Right lobe of liver (tissue), 6 donors: ENCODE measurements at regions not wholly inside any gene's neighbourhood (a gene's known extent, or its start where the extent isn't known, plus 50 kb on each side); places are given as distances from the start of the nearest gene placed in this dataset.

Experiments
- ATAC-seq, 4 donors: fragments of 200-7000 bp; cut with Tn5 transposase; one replicate each; pipeline ENCODE4 v1.9.1; 2020; ENCODE audit warnings: mild to moderate bottlenecking in 4 of 4, moderate library complexity in 4 of 4
- DNase-seq, 3 donors: peaks; one replicate each; pipeline ENCODE4 v3.0.0-alpha.2; 2020
- H3K27ac ChIP-seq, 3 donors: fragments of 200-600 bp; one replicate each; pipeline ENCODE4 v1.8.0; 2022
- H3K27me3 ChIP-seq, 2 donors: fragments of 200-600 bp; one replicate each; pipeline ENCODE4 v1.8.0; 2022
- H3K36me3 ChIP-seq, 4 donors: fragments of 200-600 bp; sonication (generic) in 1 of 4; one replicate each; pipeline versions ENCODE4 v1.5.1 to v1.8.0; 2017 to 2022; ENCODE audit warnings: control low read depth in 1 of 4
- H3K4me1 ChIP-seq, 4 donors: fragments of 200-600 bp; sonication (generic) in 1 of 4; one replicate each; pipeline versions ENCODE4 v1.5.1 to v1.8.0; 2017 to 2022; ENCODE audit warnings: control low read depth in 1 of 4
- H3K4me3 ChIP-seq, 3 donors: fragments of 200-600 bp; one replicate each; pipeline ENCODE4 v1.8.0; 2022
- H3K9me3 ChIP-seq, 4 donors: fragments of 200-600 bp; sonication (generic) in 1 of 4; one replicate each; pipeline versions ENCODE4 v1.5.1 to v1.8.0; 2017 to 2022; ENCODE audit warnings: control low read depth in 1 of 4
- POLR2A ChIP-seq: fragments of 450-650 bp; IDR thresholded peaks from one replicate; pipeline ENCODE4 v1.6.1; 2017; ENCODE audit warnings: antibody characterized with exemption, mild to moderate bottlenecking
- WGBS: methylation state at CpG from one replicate; pipeline ENCODE4 v1.1.6; 2018; ENCODE audit warnings: low coverage, low lambda C conversion rate; ENCODE audit not compliant: insufficient coverage; ENCODE audit errors: missing lambda C conversion rate; 5-methylcytosine and 5-hydroxymethylcytosine counted together
- intact Hi-C, 2 donors: fragments of 100-400 bp; cut with DNase I; formaldehyde crosslinking; loops; one replicate each; pipeline versions ENCODE4 v1.11.2 to v1.14.1; 2022
- TF ChIP-seq, protein P1 (sequence below), 4 donors: fragments of 200-600 bp in 3 of 4; fragments of 450-650 bp in 1 of 4; IDR thresholded peaks; one replicate each; pipeline versions ENCODE4 v1.5.1 to v1.8.0; 2016 to 2022; ENCODE audit warnings: antibody characterized with exemption in 4 of 4, mild to moderate bottlenecking in 2 of 4
- donor health status: DM: no; HTN: yes; CAD: no.
- donor health status: DM: no; HTN: no; CAD: no.
- donor health status: DM: no; HTN: no; CAD: no.
- donor health status: DM: no; HTN: yes; CAD: no.
- donor health status: DM: no; HTN: yes; CAD: no.

- Histone ChIP-seq H3K27me3 (no peaks in the 10 kb centered on the region), H3K9me3 (no peaks in the 10 kb centered on the region), H3K4me1 (no peaks in the 10 kb centered on the region), H3K36me3 (no peaks in the 10 kb centered on the region), H3K4me3 (no peak overlapping the region), H3K27ac (no peak overlapping the region)
- peak in 1 of 3 donors; percentile 55 for DNase-seq
- 73% methylated on average over 2 of the region's 3 CpGs for WGBS
- peak in 2 of 4 donors; percentile 35 to 89 for ATAC-seq
- TF ChIP-seq POLR2A = no peak
- TF ChIP-seq, protein P1, sequence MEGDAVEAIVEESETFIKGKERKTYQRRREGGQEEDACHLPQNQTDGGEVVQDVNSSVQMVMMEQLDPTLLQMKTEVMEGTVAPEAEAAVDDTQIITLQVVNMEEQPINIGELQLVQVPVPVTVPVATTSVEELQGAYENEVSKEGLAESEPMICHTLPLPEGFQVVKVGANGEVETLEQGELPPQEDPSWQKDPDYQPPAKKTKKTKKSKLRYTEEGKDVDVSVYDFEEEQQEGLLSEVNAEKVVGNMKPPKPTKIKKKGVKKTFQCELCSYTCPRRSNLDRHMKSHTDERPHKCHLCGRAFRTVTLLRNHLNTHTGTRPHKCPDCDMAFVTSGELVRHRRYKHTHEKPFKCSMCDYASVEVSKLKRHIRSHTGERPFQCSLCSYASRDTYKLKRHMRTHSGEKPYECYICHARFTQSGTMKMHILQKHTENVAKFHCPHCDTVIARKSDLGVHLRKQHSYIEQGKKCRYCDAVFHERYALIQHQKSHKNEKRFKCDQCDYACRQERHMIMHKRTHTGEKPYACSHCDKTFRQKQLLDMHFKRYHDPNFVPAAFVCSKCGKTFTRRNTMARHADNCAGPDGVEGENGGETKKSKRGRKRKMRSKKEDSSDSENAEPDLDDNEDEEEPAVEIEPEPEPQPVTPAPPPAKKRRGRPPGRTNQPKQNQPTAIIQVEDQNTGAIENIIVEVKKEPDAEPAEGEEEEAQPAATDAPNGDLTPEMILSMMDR (IDR thresholded peaks at IDR 0.05) = no peak
- intact Hi-C loops = no loop called here
Measured at GRCh38 chr6:55997223-55997874, 122.0 kb upstream of the BMP5 start.

DNA sequence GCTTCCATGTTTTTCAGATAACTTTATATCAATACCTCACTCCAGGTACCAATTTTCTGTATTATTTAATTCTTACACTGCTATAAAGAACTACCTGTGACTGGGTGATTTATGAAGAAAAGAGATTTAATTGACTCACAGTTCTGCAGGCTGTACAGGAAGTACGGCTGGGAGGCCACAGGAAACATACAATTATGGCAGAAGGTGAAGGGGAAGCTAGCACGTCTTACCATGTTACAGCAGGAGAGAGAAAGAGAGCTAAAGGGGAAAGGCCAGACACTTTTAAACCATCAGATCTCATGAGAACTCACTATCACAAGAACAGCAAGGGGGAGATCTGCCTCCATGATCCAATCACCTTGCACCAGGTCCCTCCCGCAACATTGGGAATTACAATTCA is 119.1 kb upstream of the BMP5 start:
- no peak for ATAC-seq
- no peaks in the 10 kb centered on the region for H3K36me3 ChIP-seq
- no peaks in the 10 kb centered on the region for H3K27me3 ChIP-seq
- H3K9me3 ChIP-seq = no peaks in the 10 kb centered on the region
- H3K27ac ChIP-seq = no peak overlapping the region
- 40% methylated on average over 3 of the region's 3 CpGs for WGBS
- intact Hi-C loops = no loop called here
- no peak for DNase-seq
- no peak overlapping the region for H3K4me3 ChIP-seq
- TF ChIP-seq, protein P1 (IDR thresholded peaks at IDR 0.05) = no peak
- TF ChIP-seq POLR2A = no peak
- no peaks in the 10 kb centered on the region for H3K4me1 ChIP-seq

DNA sequence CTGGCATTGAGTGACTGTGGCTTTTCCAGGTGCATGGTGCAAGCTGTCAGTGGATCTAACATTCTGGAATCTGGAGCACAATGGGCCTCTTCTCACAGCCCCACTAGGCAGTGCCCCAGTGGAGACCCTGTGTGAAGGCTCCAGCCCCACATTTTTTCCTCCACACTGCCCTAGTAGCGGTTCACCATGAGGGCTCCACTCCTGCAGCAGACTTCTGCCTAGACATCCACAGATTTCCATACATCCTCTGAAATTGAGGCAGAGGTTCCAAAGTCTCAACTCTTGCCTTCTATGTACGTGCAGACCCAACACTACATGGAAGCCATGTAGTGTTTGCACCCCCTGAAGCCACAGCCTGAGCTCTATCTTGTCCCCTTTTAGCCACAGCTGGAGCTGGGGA is 118.0 kb upstream of the BMP5 start:
- H3K4me3 ChIP-seq = no peak overlapping the region
- TF ChIP-seq, protein P1 (IDR thresholded peaks at IDR 0.05) = no peak
- no peak for TF ChIP-seq POLR2A
- DNase-seq (no peak), ATAC-seq (no peak)
- no peaks in the 10 kb centered on the region for H3K9me3 ChIP-seq
- H3K4me1 ChIP-seq = no peaks in the 10 kb centered on the region
- no peaks in the 10 kb centered on the region for H3K27me3 ChIP-seq
- no peaks in the 10 kb centered on the region for H3K36me3 ChIP-seq
- 100% methylated on average over 1 of the region's 2 CpGs for WGBS
- intact Hi-C loops = no loop called here
- no peak overlapping the region for H3K27ac ChIP-seq

GRCh38 chr6:55992546-55992945 is 117.2 kb upstream of the BMP5 start:
- H3K9me3 ChIP-seq = no peaks in the 10 kb centered on the region
- H3K27me3 ChIP-seq = no peaks in the 10 kb centered on the region
- H3K27ac ChIP-seq = no peak overlapping the region
- ATAC-seq (no peak), DNase-seq (no peak)
- no peaks in the 10 kb centered on the region for H3K36me3 ChIP-seq
- H3K4me3 ChIP-seq = no peak overlapping the region
- TF ChIP-seq, protein P1 (IDR thresholded peaks at IDR 0.05) = no peak
- no peak for TF ChIP-seq POLR2A
- intact Hi-C loops = no loop called here
- no peaks in the 10 kb centered on the region for H3K4me1 ChIP-seq

GRCh38 chr6:55985309-55985708 is 109.9 kb upstream of the BMP5 start:
- Histone ChIP-seq H3K4me3 (no peak overlapping the region), H3K9me3 (no peaks in the 10 kb centered on the region), H3K27ac (no peak overlapping the region), H3K4me1 (no peaks in the 10 kb centered on the region), H3K36me3 (no peaks in the 10 kb centered on the region), H3K27me3 (no peaks in the 10 kb centered on the region)
- DNase-seq (no peak), ATAC-seq (no peak)
- intact Hi-C loops = loop anchor here in 1 of 2 donors (10.0 kb wide), 1 partner anchor 299 kb away; no protein-coding TSS in a partner anchor
- no peak for TF ChIP-seq POLR2A
- TF ChIP-seq, protein P1 (IDR thresholded peaks at IDR 0.05) = no peak
- WGBS = 79% methylated on average over 1 of the region's 1 CpG
